HepG2 (cell line): ENCODE measurements at regions not wholly inside any gene's neighbourhood (a gene's known extent, or its start where the extent isn't known, plus 50 kb on each side); places are given as distances from the start of the nearest gene placed in this dataset.

ENCODE experiments used
- ASH2L ChIP-seq: fragments of 300-600, 200-600 bp; sonication (generic); IDR thresholded peaks from 2 replicates; pipeline ENCODE4 v1.7.0; 2017; ENCODE audit warnings: low read depth, mild to moderate bottlenecking, moderate library complexity, mixed read lengths, low read length; ENCODE audit not compliant: insufficient read length
- ATM ChIP-seq: fragments of 450-650 bp; IDR thresholded peaks from 2 replicates; pipeline ENCODE4 v1.7.1; 2017; ENCODE audit warnings: mild to moderate bottlenecking, borderline replicate concordance
- BRCA1 ChIP-seq: sonication (generic); formaldehyde crosslinking; IDR thresholded peaks from 2 replicates; pipeline ENCODE4 v1.4.0; 2020; ENCODE audit warnings: missing genetic modification reagents
- FOXO1 ChIP-seq: sonication (generic); formaldehyde crosslinking; IDR thresholded peaks from 2 replicates; pipeline ENCODE4 v1.4.0; 2020; ENCODE audit warnings: missing genetic modification reagents
- HOXA7 ChIP-seq: sonication (generic); formaldehyde crosslinking; IDR thresholded peaks from 2 replicates; pipeline ENCODE4 v1.8.1; 2022; ENCODE audit warnings: mild to moderate bottlenecking, missing genetic modification reagents, moderate library complexity
- KDM2A ChIP-seq: sonication (generic); formaldehyde crosslinking; IDR thresholded peaks from 2 replicates; pipeline ENCODE4 v1.4.0; 2020; ENCODE audit warnings: low read depth, missing genetic modification reagents, borderline replicate concordance
- KLF16 ChIP-seq, 2 experiments: sonication (generic) in 1 of 2; formaldehyde crosslinking in 1 of 2; IDR thresholded peaks; 2 replicates each; pipeline versions ENCODE4 v1.6.1 to v1.8.0; 2016 to 2023; ENCODE audit warnings: missing genetic modification reagents in 2 of 2, missing compliant biosample characterization in 1 of 2
- MAFG ChIP-seq: sonication (generic); formaldehyde crosslinking; IDR thresholded peaks from 2 replicates; pipeline ENCODE4 v1.5.1; 2020; ENCODE audit warnings: mild to moderate bottlenecking, missing genetic modification reagents
- MEIS1 ChIP-seq: sonication (generic); formaldehyde crosslinking; IDR thresholded peaks from 2 replicates; pipeline ENCODE4 v1.9.0; 2021; ENCODE audit warnings: mild to moderate bottlenecking, missing genetic modification reagents, moderate library complexity, borderline replicate concordance
- NBN ChIP-seq: fragments of 450-650 bp; conservative IDR thresholded peaks from 2 replicates; pipeline ENCODE4 v1.6.1; 2017
- NFIB ChIP-seq: sonication (generic); formaldehyde crosslinking; IDR thresholded peaks from 2 replicates; pipeline ENCODE4 v1.9.0; 2021; ENCODE audit warnings: missing genetic modification reagents, mild to moderate bottlenecking, borderline replicate concordance
- NR3C1 ChIP-seq: sonication (generic); formaldehyde crosslinking; IDR thresholded peaks from 2 replicates; pipeline ENCODE4 v1.4.0; 2020; ENCODE audit warnings: missing genetic modification reagents
- PLRG1 ChIP-seq: fragments of 450-650 bp; conservative IDR thresholded peaks from 2 replicates; pipeline ENCODE4 v1.6.1; 2016
- POLR2AphosphoS2 ChIP-seq: IDR thresholded peaks from 2 replicates; pipeline ENCODE4 v1.6.1; 2011; ENCODE audit warnings: low read depth, low read length, improper control_type of control experiment
- RARG ChIP-seq: sonication (generic); formaldehyde crosslinking; IDR thresholded peaks from 2 replicates; pipeline ENCODE4 v1.4.0; 2020; ENCODE audit warnings: low read depth, mild to moderate bottlenecking, missing genetic modification reagents
- SMC3 ChIP-seq: IDR thresholded peaks from 2 replicates; pipeline ENCODE4 v1.6.1; 2011; ENCODE audit warnings: low read length, improper control_type of control experiment
- SOX13 ChIP-seq, 3 experiments: fragments of 450-650 bp in 1 of 3; sonication (generic) in 1 of 3; formaldehyde crosslinking in 1 of 3; IDR thresholded peaks in 2 of 3; conservative IDR thresholded peaks in 1 of 3; 2 replicates each; pipeline versions ENCODE4 v1.5.0 to v1.6.1; 2016 to 2020; ENCODE audit warnings: antibody characterized with exemption in 1 of 3, mild to moderate bottlenecking in 1 of 3, missing compliant biosample characterization in 1 of 3, missing genetic modification reagents in 1 of 3, moderate library complexity in 1 of 3
- SSRP1 ChIP-seq: IDR thresholded peaks from 2 replicates; pipeline ENCODE4 v1.6.1; 2016; ENCODE audit warnings: control low read depth
- STAG1 ChIP-seq: sonication (generic); formaldehyde crosslinking; IDR thresholded peaks from 2 replicates; pipeline ENCODE4 v1.4.0; 2020; ENCODE audit warnings: missing genetic modification reagents
- ZNF180 ChIP-seq: sonication (generic); formaldehyde crosslinking; IDR thresholded peaks from 2 replicates; pipeline ENCODE4 v1.4.0; 2020; ENCODE audit warnings: low read depth, missing genetic modification reagents, borderline replicate concordance
- ZNF264 ChIP-seq: sonication (generic); formaldehyde crosslinking; IDR thresholded peaks from 2 replicates; pipeline ENCODE4 v1.4.0; 2020; ENCODE audit warnings: missing genetic modification reagents
- ZNF34 ChIP-seq: sonication (generic); formaldehyde crosslinking; IDR thresholded peaks from 2 replicates; pipeline ENCODE4 v1.4.0; 2020; ENCODE audit warnings: mild to moderate bottlenecking, missing genetic modification reagents, borderline replicate concordance
- ZNF343 ChIP-seq: sonication (generic); formaldehyde crosslinking; IDR thresholded peaks from 2 replicates; pipeline ENCODE4 v1.4.0; 2020; ENCODE audit warnings: mild to moderate bottlenecking, missing genetic modification reagents
- ZNF44 ChIP-seq: sonication (generic); formaldehyde crosslinking; IDR thresholded peaks from 2 replicates; pipeline ENCODE4 v1.5.1; 2020; ENCODE audit warnings: mild to moderate bottlenecking, missing genetic modification reagents
- ZNF615 ChIP-seq: sonication (generic); formaldehyde crosslinking; IDR thresholded peaks from 2 replicates; pipeline ENCODE4 v1.5.0; 2020; ENCODE audit warnings: mild to moderate bottlenecking, missing genetic modification reagents, borderline replicate concordance
- ZNF670 ChIP-seq: sonication (generic); formaldehyde crosslinking; IDR thresholded peaks from 2 replicates; pipeline ENCODE4 v1.8.0; 2022; ENCODE audit warnings: mild to moderate bottlenecking, missing genetic modification reagents, borderline replicate concordance
- TF ChIP-seq, protein P1 (sequence below): IDR thresholded peaks from 2 replicates; pipeline ENCODE4 v1.6.1; 2016

DNA sequence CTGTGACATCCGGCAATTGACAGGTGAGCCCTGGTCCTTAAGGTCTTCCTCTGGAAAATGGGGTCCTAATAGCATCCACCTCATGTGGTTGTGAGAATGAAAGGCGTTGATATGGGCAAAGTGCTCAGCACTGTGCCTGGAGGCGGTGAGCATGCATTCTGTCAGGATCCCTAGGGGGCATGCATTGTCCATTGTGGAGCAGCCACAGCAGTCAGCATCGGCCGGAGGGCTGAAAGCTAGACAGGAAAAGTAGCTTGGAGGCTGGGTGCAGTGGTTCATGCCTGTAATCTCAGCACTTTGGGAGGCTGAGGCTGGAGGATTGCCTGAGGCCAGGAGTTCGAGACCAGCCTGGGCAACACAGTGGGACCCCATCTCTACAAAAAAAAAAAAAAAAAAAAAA lies 122.2 kb downstream of the LHX2 start (continued):
- TF ChIP-seq ZNF615 (CRISPR knock-in tag): no peak
- no peak for TF ChIP-seq SOX13 (IDR thresholded peaks at IDR 0.05)
- TF ChIP-seq SOX13 (CRISPR knock-in tag; conservative IDR thresholded peaks at IDR 0.05 in 1 of 2, IDR thresholded peaks at IDR 0.05 in 1 of 2): peak in 1 of 2 experiments; percentile 14; a peak in 1 of 4 replicates
- no peak for TF ChIP-seq MAFG (CRISPR knock-in tag)
- TF ChIP-seq NBN: no peak
- no peak for TF ChIP-seq POLR2AphosphoS2
- TF ChIP-seq KDM2A (CRISPR knock-in tag): peak; percentile 45; the same call in 1 of the 2 replicates
- TF ChIP-seq RARG (CRISPR knock-in tag): no peak
- TF ChIP-seq STAG1 (CRISPR knock-in tag): peak; percentile 96
- TF ChIP-seq ZNF264 (CRISPR knock-in tag): no peak
- TF ChIP-seq SMC3: peak; percentile 76
- no peak for TF ChIP-seq ASH2L
- no peak for TF ChIP-seq FOXO1 (CRISPR knock-in tag)
- TF ChIP-seq ATM: no peak
- no peak for TF ChIP-seq NR3C1 (CRISPR knock-in tag)
- TF ChIP-seq MEIS1 (CRISPR knock-in tag): no peak
- no peak for TF ChIP-seq HOXA7 (CRISPR knock-in tag)
- no peak for TF ChIP-seq PLRG1
- no peak for TF ChIP-seq KLF16 (CRISPR knock-in tag; IDR thresholded peaks at IDR 0.05)
- no peak for TF ChIP-seq ZNF44
- TF ChIP-seq ZNF670: no peak
- no peak for TF ChIP-seq SSRP1 (CRISPR knock-in tag)
- TF ChIP-seq, protein P1, sequence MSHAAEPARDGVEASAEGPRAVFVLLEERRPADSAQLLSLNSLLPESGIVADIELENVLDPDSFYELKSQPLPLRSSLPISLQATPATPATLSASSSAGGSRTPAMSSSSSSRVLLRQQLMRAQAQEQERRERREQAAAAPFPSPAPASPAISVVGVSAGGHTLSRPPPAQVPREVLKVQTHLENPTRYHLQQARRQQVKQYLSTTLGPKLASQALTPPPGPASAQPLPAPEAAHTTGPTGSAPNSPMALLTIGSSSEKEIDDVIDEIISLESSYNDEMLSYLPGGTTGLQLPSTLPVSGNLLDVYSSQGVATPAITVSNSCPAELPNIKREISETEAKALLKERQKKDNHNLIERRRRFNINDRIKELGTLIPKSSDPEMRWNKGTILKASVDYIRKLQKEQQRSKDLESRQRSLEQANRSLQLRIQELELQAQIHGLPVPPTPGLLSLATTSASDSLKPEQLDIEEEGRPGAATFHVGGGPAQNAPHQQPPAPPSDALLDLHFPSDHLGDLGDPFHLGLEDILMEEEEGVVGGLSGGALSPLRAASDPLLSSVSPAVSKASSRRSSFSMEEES (CRISPR knock-in tag): no peak
- no peak for TF ChIP-seq NFIB (CRISPR knock-in tag)
- no peak for TF ChIP-seq BRCA1 (CRISPR knock-in tag)
- TF ChIP-seq ZNF34: no peak
- TF ChIP-seq ZNF180: no peak
- TF ChIP-seq ZNF343 (CRISPR knock-in tag): no peak
